GM21526 (cell line): ENCODE measurements at regions not wholly inside any gene's neighbourhood (a gene's known extent, or its start where the extent isn't known, plus 50 kb on each side); places are given as distances from the start of the nearest gene placed in this dataset.
"Not testable (repeated sequence)": the region's sequence is repeated elsewhere in the genome, so short reads cannot be mapped to it uniquely, and the experiment has no call there.

ENCODE experiments used
- ATAC-seq: cut with Tn5 transposase; IDR thresholded peaks from one replicate; pipeline ENCODE4 v1.9.1; 2021; ENCODE audit warnings: moderate library complexity; ENCODE audit not compliant: unreplicated experiment, low FRiP score

DNA sequence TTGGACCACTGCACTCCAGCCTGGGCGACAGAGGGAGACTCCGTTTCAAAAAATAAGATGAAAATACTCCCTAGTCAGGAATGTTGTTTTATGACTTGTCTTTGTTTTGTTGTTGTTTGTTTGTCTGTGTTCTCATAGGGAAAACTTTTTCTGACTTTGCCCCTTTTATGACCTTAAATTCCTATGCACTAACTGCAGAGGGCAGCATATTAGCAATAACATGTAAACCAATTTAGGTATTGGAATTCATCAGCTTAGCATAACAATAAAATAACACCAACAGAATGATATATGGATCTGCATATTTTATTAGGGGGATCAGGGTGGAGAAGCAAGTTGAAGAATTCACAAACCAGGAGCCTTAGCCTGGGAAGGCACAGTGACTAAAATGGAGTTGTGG lies 631.5 kb downstream of the SUCLG1 start:
- ATAC-seq = no peak

DNA sequence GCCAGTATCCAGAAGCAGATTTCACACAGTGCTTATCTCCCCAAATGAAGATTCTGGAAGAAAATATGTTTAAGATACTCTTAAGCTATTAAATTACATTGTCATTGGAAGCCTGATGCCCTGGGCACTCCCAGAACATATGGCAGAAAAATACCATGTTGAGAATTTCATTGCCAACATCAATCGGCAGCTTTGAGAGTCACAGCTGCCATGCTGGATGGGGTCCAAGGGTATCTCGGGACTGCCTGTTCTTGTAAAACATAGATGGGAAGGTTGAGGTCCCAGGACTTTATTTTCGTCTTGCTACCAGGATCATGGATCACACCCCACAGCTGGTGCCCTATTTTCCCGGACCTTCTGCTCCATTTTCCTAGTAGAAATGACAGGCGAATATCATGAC lies 632.5 kb downstream of the SUCLG1 start:
- no peak for ATAC-seq

DNA sequence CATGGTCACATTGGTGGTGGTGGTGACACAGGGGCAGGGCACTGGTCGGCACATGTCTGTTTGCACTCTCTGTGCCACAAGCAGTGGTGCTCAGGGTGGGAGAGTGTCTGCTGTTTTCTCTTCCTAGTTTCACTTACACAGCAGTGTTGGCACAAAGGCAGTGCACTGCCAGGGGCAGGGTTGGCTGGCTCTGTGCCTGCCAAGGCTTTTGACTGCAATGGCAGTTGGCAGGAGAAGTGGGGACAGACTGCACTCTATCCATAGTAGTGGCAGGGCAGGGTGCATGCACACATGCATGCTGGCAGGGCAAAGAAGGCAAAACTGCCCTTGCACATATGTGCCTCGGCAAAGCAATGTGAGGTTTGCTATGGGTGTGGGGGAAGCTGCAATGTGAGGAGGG lies 635.9 kb downstream of the SUCLG1 start:
- ATAC-seq = no peak

DNA sequence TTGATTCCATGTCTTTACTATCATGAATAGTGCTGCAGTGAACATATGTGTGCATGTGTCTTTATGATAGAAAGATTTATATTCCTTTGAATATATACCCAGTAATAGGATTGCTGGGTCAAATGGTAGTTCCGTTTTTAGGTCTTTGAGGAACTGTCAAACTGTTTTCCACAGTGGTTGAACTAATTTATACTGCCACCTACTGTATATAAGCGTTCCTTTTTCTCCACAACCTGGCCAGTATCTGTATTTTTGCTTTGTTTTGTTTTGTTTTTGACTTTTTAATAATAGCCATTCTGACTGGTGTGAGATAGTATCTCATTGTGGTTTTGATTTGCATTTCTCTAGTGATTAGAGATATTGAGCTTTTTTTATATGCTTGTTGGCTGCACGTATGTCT lies 641.6 kb downstream of the SUCLG1 start:
- no peak for ATAC-seq

DNA sequence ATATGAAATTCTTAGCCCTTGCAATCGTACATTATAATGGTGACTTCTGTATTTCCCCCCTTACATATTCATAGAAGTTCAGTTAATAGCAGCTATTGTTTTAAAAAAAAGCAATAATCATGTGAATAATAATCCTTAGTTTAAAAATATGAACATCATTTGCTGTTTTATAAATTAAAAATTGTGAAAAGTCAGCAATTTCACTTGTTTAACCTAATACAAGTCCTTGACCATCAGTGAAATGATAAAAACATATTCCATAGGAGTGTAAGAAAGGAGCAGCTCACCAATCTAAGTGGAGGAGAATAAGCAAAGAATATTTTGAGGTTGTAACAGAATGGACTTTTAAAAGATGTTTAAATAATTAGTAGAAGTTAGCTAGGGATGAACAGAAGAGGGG lies 650.2 kb downstream of the SUCLG1 start:
- ATAC-seq = no peak

DNA sequence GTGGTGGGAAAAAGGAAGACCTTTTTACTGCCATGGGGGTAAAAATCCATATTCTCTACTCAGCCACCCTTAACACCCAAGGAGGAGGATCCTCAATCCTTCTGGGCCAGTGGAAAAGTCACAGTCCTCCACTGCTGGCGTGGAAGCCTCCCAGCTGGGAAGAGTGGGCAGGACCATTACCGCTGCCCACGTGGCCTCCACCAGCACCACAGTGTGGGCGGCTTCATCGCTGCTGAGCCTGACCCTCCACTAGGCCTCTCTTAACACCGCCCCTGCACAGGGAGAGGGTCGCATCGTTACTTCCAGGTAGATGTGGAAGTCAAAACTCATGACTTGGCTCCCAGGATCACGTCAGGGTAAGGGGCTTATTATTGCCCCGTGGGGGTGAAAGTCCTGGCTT lies 656.5 kb downstream of the SUCLG1 start:
- ATAC-seq = no peak

DNA sequence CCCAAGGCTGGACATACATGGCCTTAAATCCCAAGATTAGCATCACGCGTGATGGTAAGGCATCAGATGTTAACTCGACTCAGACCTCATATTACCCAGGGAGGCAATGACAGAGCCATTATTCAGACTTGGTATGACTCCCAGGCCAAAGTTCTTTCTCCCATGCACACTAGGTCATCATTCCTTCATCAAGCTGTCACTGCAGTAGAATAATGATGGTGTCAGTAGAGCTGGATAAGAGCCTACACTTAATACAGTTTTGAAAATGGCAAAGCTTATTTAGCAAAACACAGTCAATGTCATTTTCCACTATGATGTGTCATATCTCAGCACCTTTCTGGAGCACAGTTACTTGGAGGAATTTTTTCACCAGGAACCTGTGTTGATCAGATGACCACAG lies 663.3 kb downstream of the SUCLG1 start:
- no peak for ATAC-seq

DNA sequence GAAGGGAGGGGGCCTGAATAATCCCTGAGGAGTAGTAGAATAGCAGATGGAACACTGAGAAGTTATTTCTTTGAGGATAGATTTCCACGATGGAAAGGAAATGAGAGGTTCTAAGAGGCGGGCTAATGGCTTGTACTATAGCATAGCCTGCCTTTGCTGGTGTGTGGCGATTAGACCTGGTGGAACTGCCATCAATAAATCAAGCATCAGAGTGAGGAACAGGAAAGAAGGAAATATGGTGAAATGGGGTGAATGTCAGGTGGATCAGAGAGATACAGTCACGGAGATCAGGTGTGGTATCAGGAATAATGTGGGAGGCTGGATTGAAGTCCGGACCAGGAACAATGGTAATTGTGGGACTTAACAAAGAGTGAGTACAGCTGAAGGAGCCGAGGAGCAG lies 668.6 kb downstream of the SUCLG1 start:
- not testable (repeated sequence) for ATAC-seq

DNA sequence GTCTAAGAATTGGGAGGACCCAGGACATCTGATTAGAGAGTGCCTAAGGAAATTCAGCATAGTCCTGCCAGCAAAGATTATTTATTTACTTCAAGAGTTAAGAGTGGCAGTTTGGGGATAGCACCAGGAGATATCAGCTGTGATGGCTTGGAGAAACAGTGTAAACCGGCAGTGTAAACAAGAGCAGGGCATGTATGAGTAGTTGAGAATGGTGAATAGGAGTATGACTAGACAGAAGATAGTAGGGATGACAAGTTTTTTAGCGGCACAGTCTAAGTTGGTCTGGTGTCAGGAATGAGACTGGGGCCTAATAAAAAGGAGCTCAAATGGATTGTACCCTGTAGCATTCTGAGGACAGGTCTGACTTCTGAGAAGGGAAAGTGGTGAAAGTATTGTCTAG lies 669.4 kb downstream of the SUCLG1 start:
- ATAC-seq = not testable (repeated sequence)

DNA sequence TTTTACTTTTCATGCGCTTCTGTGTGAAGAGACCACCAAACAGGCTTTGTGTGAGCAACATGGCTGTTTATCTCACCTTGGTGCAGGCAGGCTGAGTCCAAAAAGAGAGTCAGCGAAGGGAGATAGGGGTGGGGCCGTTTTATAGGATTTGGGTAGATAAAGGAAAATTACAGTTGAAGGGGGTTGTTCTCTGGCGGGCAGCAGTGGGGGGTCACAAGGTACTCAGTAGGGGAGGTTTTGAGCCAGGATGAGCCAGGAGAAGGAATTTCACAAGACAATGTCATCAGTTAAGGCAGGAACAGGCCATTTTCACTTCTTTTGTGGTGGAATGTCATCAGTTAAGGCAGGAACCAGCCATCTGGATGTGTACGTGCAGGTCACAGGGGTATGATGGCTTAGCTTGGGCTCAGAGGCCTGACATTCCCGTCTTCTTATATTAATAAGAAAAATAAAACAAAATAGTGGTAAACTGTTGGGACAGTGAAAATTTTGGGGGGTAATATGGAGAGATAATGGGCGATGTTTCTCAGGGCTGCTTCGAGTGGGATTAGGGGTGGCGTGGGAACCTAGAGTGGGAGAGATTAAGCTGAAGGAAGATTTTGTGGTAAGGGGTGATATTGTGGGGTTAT lies 670.0 kb downstream of the SUCLG1 start:
- ATAC-seq = not testable (repeated sequence)

DNA sequence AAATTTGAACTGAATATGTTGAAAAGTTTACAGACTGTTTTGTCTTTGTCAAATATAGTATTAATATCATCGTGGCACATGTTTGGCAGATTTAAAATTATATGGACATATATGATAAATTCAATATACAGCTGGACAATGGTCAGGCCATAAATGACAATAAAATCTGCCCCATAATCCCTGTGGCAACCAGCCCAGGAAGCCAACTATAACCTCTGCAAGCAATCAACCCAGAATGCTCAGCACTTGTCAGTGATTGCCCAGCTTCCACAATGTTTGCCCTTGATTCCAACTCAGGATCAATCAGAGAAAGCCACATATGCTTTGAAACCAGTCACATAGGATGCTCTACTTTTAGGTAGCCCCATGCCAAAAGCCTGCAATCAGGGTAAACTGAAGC lies 671.9 kb downstream of the SUCLG1 start:
- no peak for ATAC-seq

DNA sequence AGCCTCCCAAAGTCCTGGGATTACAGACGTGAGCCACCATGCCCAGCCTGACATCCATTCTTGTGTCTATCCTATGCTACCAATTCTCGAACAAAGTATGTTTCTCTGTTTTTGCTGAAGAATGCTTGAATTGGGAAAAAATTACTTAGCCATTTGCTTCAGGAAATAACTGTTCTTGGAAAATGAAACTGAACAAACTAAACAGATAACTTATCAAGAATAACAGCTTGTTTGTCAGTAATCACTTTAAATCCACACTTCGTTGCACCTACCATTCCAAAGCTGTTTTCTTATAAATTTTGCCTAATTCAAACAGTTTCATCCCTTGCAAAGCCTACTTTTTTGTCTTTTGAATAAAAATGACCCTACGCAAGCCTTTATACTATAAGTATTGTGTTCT lies 672.9 kb downstream of the SUCLG1 start:
- ATAC-seq = no peak

DNA sequence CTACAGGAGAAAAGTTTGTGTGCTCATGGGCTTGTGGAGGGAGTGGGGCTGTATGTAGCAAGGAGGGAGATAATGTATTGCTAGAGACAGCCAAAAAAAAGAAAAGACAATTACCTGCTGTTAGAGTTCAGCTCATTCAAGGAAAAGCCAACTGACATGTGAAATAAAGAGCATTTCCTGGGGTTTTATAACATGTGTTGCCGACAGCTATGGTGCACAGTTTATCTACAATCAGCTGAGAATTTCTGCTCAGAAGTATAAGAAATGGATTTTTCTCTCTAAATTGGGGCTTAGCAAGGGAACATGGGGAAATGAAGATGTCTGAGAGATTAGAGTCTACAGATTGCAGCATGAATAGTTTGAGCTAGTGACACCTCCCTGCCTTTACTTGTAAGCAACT lies 674.1 kb downstream of the SUCLG1 start:
- ATAC-seq = no peak

DNA sequence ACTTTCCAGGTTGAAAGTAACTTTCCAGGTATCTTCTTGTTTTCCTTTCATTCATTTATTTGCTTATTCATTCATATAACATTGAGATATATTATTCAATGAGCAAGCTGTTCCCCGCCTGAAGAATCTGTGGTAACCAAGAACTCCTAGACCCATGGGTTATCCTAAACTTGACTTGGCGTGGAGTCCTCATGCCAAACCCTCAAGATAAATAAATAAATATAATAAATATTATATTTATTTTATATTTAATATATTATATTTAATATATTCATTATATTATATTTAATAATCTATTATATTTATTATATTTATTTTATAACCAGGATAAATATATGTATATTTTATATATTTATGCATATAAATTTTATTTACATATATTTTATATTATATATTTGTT lies 674.8 kb downstream of the SUCLG1 start:
- ATAC-seq = no peak

DNA sequence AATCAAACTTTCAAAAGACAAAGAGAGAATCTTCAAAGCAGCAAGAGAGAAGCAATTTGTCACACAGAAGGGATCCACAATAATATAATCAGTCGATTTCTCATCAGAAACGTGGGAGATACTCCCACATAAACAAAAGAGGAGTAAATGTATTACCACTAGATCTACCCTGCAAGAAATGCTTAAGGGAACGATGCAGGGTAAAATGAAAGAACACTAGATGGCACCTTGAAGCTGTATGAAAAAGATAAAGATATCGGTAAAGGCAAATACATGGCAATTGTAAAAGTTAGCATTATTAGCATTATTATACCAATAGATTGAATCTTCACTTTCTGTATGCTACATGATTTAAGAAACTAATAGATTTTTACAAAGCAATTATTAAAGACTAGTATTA lies 677.0 kb downstream of the SUCLG1 start:
- no peak for ATAC-seq

DNA sequence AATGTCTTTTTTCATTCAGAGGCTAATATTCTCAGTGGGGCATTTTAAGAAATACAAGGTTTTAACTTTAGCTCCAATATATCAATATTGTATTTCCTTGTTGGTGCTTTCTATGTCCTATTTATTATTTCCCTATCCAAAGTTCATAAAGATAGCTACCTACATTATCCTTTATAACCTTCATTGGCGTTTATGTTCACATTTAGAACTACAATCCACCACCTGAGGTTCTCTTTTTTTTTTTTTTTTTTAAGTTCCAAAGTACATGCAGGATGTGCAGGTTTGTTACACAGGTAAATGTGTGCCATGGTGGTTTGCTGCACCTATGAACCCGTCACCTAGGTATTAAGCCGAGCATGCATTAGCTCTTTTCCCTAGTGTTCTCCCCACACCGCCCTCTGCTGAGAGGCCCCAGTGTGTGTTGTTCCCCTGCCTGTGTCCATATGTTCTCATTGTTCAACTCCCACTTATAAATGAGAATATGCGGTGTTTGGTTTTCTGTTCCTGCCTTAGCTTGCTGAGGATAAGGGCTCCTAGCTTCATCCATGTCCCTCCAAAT lies 694.6 kb downstream of the SUCLG1 start:
- no peak for ATAC-seq

DNA sequence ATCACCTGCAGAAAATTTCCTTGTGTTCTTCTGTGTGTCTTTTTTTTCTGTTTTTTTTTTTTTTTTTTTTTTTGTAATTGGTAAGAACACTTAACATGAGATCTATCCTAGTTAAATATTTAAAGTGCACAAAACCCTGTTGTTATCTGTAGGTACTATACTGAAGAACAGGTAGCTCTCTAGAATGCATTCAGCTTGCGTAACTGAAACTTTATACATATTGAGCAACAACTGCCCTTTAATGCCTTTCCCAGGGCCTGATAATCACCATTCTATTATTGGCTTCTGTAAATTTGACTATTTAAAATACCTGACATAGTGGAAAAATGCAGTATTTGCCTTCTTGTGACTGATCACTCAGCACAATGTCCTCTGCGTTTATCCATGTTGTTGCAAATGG lies 701.8 kb downstream of the SUCLG1 start:
- ATAC-seq = no peak

DNA sequence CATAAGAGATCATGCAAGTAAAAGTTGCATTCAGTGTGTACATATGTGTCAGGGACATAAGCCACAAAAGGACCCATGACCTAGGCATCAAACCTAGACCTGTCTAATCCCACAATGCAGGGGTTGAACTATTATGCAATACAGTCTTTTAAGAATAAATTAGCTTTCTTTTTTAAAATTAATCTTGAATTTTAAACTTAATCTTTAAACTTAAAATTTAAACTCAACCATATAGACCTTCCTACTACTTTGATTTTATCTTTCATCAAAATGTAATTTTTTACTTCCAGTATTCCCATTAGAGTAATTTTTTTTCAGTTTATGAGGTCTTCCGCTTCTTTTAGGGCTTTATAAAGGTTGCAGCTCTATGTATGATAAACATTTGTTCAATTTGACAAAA lies 702.9 kb downstream of the SUCLG1 start:
- ATAC-seq = no peak

DNA sequence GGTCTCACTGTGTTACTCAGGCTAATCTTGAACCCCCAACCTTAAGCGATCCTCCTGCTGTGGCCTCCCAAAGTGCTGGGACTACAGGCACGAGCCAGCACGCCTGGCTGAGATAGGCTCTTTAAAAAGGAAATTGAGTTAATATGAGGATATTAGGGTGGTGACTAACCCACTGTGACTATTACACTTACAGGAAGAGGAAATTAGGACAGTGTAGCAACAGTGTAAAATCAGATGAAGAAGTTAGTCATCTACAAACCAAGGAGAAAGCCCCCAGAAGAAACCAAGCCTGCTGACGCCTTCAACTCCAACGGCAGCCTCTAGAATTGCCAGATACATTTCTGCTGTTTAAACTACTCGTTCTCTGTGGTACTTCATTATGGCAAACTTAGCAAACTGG lies 711.9 kb downstream of the SUCLG1 start:
- no peak for ATAC-seq

DNA sequence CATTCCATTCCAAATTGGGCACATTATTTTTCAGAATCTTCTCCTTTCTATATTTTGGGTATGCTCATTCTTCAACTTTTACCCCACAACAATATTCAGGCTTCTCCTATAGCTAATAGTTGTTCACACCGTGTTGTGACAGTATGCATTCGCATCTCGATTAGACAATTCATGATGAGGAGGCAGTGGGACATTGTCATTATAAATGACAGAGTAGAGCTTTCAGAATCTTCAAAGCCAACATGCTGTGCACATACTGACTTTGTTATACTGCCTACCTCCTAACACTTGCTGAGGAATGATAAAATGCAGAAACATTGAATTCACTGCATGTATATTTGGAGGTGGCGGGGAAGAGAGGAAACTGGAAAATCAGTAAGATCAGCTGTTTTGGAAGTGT lies 714.2 kb downstream of the SUCLG1 start:
- ATAC-seq = no peak

DNA sequence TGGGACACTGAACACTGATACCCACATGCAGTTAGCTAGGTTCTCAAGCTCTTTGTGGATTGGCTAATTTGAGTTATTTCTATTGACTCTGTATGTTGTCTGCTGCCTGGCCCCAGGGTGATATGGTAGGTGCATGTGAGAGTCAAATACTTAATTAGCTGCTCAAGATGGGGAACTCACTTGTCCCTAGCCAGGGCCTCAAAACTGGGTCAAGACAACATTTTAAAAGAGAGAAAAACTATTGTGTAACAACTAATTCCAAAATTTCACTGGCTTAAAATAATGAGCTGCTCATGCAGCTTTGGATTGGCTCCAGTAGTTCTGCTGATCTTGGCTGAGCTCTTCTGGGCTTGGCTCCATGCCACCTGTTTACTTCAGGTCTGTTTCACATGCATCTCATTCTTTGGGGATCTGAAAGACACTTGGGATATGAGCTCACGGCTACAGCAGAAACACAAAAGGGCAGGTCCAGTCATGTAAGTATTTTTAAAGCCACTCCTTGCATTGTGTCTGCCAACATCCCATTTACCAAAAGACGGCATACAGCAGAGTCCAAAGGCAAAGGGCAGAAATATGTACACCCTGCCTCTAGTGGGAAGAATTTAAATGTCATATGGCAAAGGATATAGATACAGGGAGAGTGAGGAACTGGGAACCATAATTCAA lies 716.8 kb downstream of the SUCLG1 start:
- ATAC-seq = no peak

DNA sequence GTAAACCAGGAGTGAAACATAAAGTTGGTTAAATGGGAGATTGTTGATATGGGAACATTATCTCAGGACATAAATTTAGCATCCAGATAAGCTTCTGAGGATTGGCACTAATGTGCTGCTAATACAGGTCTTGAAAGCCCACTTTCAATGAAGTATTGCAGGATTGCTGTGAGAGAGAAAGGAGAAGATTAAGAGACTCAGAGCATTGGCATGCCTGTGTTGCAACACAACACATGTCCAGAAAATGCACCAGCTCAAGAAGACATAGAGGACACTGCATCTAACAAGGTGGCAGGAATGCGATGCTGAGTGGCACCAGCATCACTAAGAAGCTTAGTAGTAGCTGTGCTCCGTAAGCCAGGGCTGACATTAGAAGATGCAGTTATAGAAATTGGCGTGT lies 728.9 kb downstream of the SUCLG1 start:
- no peak for ATAC-seq
